AG04450 (cell line): ENCODE measurements at regions not wholly inside any gene's neighbourhood (a gene's known extent, or its start where the extent isn't known, plus 50 kb on each side); places are given as distances from the start of the nearest gene placed in this dataset.

Source experiments
- CTCF ChIA-PET: fragments of 300-600, 350-600 bp; formaldehyde crosslinking; extraction: SDS; loops from one replicate; lab custom pipeline; 2022; ENCODE audit warnings: antibody characterized with exemption, inconsistent platforms; lab: Charles Lee
- POLR2A ChIA-PET: fragments of 350-600 bp; formaldehyde crosslinking; extraction: SDS; loops from one replicate; lab custom pipeline; 2021; ENCODE audit warnings: antibody characterized with exemption, inconsistent platforms; lab: Yijun Ruan, JAX
- DNase-seq: peaks from one replicate; pipeline ENCODE4 v3.0.0-alpha.2; 2011; ENCODE audit warnings: low read depth, low spot score
- H3K27ac ChIP-seq: one replicate; pipeline ENCODE4 v1.5.1; 2012; ENCODE audit warnings: low read depth, low read length, control low read depth
- H3K27me3 ChIP-seq: one replicate; pipeline ENCODE4 v1.6.0; 2012; ENCODE audit warnings: low read length; ENCODE audit not compliant: control insufficient read depth, insufficient read depth
- H3K4me3 ChIP-seq: 2 replicates; pipeline ENCODE4 v1.5.1; 2011; ENCODE audit warnings: mild to moderate bottlenecking, low read depth, low read length, control low read depth
- H3K9me3 ChIP-seq: 2 replicates; pipeline ENCODE4 v1.5.1; 2012; ENCODE audit warnings: low read length; ENCODE audit not compliant: control insufficient read depth, insufficient read depth
- CTCF ChIP-seq: IDR thresholded peaks from 2 replicates; pipeline ENCODE4 v1.5.1; 2011; ENCODE audit warnings: low read depth, low read length, control low read depth, inconsistent platforms

DNA sequence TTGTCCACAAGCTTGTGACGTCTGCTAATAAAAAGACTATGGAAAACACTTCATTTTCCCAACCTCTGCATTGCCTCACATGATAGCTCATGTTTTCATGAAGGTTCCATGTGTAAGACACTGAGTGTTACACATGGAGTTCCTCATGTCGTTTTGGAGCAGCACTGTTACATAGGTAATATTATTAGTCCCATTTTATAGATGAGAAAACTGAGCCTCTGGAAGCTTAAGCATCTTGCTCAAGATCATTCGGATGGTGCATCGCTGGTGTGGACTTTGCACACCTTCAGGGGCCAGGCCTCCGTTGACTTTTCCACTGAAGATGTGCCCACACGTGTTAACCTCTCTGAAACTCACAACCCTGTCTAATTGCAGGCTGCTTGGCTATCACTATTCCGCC is 743.4 kb downstream of the UQCRFS1 start:
- Histone ChIP-seq H3K9me3 (peaks cover 48% of the 10 kb centered on the region), H3K27ac (no peak overlapping the region), H3K27me3 (no peaks in the 10 kb centered on the region), H3K4me3 (no peak overlapping the region)
- ChIA-PET CTCF (interaction anchor here (3.5 kb wide), 1 partner anchor 240 kb away, joined by 14 read pairs; no protein-coding TSS in a partner anchor), POLR2A (no interaction called here)
- no peak for DNase-seq
- no peak for TF ChIP-seq CTCF

DNA sequence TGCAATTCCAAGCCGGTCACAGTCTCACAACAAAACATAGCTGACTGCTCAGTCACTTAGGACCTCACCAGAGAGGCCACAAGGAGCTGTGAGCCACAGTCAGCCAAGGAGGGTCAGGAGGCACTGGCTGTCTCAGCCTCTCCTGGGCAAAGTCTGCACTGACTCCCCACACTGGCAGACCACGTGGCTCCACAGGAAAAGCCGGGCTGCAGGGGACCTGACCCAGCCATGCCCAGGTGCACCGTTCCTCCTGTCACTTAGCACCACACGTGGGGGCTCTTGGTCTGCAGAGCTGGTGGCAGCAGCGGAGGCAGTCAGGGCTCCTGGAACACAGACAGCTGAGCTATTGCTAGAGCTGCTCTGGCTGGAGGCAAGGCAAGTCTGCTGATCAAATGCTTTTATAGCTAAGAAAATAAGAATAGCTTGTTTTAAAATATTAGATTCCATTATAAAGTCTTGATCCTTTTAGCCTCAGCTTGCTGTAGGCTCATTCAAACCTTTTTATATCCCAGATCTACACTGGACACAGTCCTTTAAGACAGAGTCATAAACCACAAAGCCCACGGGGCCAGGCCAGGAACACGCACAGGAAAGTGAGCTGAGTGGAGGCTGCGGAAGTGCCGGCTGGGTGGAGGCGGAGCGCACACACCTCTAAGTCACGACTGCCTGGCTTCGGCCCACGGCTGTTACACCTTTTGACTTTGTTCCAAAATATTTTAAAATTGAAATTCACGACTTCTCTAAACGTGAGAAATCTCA is 744.1 kb downstream of the UQCRFS1 start:
- TF ChIP-seq CTCF = no peak
- no peak overlapping the region for H3K27ac ChIP-seq
- H3K9me3 ChIP-seq = peaks cover 54% of the 10 kb centered on the region
- H3K4me3 ChIP-seq = no peak overlapping the region
- ChIA-PET POLR2A (no interaction called here), CTCF (interaction anchor here (3.5 kb wide), 1 partner anchor 241 kb away, joined by 14 read pairs; no protein-coding TSS in a partner anchor)
- no peak for DNase-seq
- no peaks in the 10 kb centered on the region for H3K27me3 ChIP-seq

DNA sequence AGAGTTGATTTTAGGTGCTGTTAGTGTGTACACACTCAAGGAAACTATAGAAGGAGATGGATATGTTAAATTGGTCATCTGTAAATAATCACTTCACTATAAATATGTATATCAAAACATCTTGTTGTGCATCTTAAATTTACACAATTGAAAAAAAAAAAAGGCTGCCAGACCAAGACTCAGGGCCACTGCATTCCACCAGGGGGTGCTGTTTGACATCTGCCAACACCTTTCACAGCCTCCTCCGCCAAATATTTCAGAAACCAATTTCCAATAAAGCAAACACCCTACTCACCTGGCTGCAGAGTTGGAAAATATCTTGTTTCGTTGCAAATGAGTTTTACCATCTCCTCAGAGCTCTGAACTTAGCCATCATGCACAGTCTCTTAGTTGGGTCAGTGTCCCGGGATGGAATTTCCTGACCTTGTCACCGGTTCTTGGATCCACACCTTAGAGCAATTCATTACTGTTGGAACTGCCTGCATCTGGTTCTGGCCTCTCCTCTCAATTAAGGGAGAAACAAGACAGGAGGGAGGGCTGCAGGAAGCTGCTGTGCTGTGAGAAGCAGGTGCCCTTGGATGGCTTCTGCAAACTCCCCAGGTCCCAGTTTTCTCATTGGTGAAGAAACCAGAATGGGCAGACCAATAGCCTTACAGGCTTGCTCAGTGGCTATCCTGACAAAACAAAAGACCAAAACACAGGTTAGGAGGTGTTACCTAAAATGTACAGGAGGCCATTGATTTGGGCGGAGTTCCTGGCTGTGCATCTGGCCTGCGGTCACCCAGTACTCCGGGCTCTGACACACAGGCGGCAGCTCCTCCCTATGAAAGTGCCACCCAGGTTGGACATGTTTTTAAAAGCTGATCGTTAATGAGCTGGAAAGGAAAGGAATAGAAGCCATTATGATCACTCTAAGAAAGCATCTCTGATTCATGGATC is 746.6 kb downstream of the UQCRFS1 start:
- POLR2A ChIA-PET = no interaction called here
- CTCF ChIA-PET = interaction anchor here (1.2 to 3.2 kb wide), 2 partner anchors 244 to 413 kb away, joined by 3 to 19 read pairs; no protein-coding TSS in a partner anchor
- H3K27ac ChIP-seq = no peak overlapping the region
- no peaks in the 10 kb centered on the region for H3K27me3 ChIP-seq
- DNase-seq = no peak
- no peak overlapping the region for H3K4me3 ChIP-seq
- peaks cover 45% of the 10 kb centered on the region for H3K9me3 ChIP-seq
- TF ChIP-seq CTCF = peak; percentile 56

DNA sequence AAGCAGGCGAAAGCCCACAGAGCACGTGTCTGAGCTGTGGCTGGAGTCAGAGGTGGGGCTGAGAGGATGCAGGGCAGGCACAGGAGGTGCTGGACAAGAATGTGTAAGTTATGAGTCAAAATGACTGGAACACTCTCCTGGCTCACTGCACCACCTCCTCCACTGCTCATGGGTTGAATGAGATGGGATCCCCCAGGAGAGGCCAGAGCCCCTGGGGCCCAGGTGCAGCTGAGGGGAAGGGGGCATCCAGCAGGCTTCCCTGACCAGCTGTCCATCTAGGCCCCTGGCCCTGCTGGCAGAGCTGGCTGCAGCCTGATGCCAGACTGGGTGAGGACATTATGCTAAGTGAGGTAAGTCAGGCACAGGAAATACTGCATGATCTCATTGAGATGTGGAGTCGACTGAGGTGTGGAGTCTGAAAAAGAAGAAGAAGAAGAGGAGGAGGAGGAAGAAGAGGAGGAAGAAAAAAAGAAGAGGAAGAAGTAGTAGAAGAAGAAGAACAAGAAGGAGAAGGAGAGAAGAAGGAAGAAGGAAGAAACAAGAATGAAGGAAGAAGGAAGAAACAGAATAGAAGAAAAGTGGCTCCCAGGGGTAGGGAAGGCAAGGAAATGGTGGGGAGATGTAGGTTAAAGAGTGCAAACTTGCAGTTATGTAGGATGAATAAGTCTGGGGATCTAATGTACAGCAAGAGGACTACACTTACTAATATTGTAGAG is 747.4 kb downstream of the UQCRFS1 start:
- Histone ChIP-seq H3K27ac (no peak overlapping the region), H3K9me3 (peaks cover 40% of the 10 kb centered on the region), H3K4me3 (no peak overlapping the region), H3K27me3 (no peaks in the 10 kb centered on the region)
- ChIA-PET POLR2A (no interaction called here), CTCF (interaction anchor here (1.2 to 3.2 kb wide), 2 partner anchors 245 to 414 kb away, joined by 3 to 19 read pairs; no protein-coding TSS in a partner anchor)
- no peak for TF ChIP-seq CTCF
- DNase-seq = no peak
